GM19372 (cell line): ENCODE measurements at regions not wholly inside any gene's neighbourhood (a gene's known extent, or its start where the extent isn't known, plus 50 kb on each side); places are given as distances from the start of the nearest gene placed in this dataset.
"Not testable (repeated sequence)": the region's sequence is repeated elsewhere in the genome, so short reads cannot be mapped to it uniquely, and the experiment has no call there.

Experiments used
- ATAC-seq: cut with Tn5 transposase; IDR thresholded peaks from one replicate; pipeline ENCODE4 v1.9.1; 2021; ENCODE audit warnings: mild to moderate bottlenecking, low read depth, moderate library complexity; ENCODE audit not compliant: unreplicated experiment

DNA sequence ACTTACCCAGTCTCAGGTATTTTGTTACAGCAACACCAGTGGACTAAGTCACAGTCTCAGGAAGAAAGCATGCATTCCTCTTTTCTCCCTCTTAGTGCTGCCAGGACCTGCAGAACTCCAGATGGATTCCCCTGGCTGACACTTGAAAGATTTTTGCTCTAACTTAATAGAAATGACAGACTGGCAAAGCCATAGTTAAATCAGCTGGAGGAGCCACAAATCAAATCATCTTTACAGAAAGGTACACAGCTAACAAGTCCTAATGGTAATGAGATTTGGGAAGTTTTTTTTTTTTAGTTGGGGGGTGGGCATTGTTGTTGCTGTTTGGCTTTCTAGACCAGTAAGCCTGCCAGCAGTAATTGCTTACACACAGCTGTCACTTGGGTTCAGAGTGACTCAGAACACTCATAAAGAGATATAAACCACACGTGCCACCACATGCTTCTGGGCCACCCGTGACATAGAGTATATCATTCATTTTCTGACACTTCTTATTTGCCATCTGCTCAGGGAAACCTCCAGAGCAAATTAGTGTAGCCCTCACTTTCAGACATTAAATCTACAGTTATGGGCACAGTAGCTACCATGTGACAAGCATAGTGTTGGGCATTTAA, 72.4 kb downstream of the FH start:
- ATAC-seq: no peak

DNA sequence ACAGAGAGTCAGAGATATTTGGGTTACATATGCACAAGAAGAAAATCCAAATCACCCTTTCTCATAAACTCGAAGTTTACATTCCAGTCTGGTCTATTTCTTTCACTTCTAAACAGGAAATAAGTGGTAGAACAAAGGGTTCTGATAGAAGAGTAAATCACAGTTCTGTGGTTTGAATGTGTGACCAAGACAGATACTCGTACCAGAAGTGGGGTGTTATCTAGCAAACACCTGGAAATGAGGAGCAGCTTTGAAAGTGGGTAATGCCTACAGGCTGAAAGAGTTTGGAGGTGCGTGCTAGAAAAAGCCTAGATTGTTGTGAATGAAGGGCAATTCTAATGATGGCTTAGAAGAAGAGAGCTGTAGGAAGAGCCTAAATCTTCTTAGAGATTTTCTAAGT, 74.7 kb downstream of the FH start:
- ATAC-seq: no peak

- no peak for ATAC-seq
Measured at GRCh38 chr1:241443561-241443960, 76.0 kb downstream of the FH start.

DNA sequence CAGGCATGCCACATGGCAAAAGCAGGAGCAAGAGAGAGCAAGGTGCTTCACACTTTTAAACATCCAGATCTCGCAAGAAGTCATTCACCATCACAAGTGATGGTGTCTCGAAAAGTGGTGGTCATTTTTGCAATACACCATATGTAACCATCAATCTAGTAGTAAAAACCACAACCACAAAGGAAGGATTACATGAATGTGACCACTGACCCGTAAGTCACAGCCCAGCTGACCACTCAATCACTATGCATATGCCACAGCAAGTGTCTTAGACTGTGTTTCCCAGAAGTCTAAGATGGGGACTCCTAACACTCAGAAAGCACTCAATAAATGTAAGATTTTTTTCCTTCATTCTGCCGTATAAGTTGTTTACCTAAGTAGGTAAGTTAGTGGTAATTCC, 76.9 kb downstream of the FH start:
- ATAC-seq: no peak

- ATAC-seq: no peak
Measured at GRCh38 chr1:241440904-241441303, 78.7 kb downstream of the FH start.

GRCh38 chr1:241438686-241439085, 80.9 kb downstream of the FH start:
- not testable (repeated sequence) for ATAC-seq

DNA sequence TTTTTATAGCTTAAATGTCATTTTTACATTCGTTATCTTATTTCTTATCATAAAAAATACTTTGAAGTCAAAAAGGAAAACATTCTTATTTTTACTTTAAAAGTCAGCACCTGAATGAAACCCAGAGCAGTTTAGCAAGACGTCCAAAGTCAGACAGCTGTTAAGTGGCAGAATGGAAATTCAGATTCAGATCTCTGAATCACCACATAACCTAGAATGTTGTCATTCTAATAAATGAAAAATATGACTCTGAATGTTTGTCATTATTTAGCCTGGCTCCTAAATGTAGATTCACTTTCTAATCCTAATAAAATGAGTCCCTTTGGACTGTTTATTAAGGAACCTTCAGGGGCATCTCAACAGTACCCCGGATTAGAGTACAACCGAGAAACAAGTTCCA, 75.2 kb upstream of the RGS7 start:
- no peak for ATAC-seq

DNA sequence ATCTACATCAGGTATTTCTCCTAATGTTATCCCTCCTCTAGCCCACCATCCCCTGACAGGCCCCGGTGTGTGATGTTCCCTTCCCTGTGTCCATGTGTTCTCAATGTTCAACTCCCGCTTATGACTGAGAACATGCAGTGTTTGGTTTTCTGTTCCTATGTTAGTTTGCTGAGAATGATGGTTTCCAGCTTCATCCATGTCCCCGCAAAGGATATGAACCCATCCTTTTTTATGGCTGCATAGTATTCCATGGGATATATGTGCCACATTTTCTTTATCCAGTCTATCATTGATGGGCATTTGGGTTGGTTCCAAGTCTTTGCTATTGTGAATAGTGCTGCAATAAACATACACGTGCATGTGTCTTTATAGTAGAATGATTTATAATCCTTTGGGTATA, 68.1 kb upstream of the RGS7 start:
- not testable (repeated sequence) for ATAC-seq

DNA sequence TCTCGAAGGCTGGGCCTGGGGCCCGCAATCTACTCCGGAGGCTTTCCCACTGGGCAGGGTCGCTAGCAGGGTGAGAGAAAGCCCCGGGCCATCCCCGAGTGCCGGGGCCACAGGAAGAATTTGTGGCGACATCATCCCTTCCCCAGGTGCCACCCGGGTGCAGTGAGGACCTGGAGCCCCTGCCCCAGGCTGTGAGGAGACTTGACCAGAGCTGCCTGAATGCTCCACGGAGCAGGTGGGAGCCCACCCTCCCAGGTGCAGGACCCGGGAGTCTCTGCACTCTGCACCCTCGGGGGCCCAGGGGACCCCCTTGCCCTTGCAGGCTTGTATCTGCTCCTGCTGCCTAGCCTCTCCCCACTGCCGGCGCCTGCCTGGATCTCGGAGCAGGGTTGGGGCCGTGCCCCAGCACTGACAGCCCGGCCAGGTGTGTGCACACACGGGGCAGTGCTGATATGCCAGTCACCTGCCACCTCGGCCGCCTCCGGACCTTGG, 67.5 kb upstream of the RGS7 start:
- no peak for ATAC-seq

DNA sequence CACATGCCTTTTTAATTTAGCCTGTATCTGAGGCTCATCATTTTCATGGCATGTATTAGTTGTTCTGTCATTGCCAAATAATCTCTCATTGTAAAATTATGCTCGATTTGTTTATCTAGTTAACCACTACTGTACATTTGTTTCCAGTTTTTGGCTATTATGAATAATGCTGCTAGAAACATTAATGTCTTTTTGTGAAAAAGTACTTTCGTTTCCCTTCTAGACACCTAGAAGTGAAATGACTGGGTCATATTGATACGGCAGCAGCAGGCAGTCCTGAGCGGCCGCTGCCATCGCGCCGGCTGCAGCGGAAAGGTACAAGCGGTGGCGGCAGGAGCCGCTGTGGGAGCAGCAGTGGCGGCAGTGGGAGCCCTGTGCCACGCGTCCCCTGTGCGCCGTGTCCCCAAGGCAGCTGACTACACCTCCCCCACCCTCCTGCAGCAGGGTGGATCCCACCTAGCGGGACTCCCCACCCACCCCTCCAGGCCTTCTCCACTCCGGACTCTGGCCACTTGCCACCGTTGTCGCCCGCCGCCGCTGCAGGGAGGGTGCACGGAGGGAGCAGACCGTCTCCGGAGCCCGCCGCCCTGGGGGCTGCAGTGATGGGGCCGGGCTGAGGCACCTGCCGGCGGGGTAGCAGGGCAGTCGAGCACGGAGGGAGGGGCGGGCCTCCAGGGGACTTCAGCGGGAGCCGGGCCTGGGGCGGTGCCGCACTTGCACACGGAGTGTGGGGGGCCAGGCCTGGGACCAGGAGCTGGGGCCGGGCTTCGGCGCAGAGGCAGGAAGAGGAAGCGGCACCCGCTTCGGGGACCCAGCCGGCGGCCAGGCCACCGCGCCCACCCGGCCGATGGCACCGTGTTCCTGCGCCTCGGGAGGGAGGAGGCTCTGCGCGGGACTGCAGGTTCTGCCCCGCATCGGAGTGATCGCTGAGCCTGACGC, 66.8 kb upstream of the RGS7 start:
- ATAC-seq: peak; percentile 85

GRCh38 chr1:241422470-241422869, 65.5 kb upstream of the RGS7 start:
- ATAC-seq: no peak

DNA sequence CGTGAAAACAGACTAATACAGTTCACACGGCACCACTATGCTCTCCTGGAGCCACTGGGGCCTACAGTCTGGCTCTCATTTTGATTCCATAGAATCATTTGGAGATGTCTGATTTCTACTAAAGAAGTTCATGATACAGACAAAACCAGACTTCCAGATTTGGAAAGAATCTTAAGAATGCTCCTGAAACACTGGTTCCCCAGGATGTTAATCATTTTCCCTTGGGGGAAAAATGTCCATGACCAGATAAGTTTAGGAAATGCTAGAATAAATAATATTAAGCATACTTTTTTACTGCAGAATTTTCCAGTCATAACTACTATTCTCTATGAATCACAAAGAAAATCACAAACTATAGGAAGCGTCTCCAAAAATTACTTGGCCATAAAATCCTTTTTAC, 63.0 kb upstream of the RGS7 start:
- no peak for ATAC-seq

- ATAC-seq: no peak
Measured at GRCh38 chr1:241417258-241417657, 60.3 kb upstream of the RGS7 start.

GRCh38 chr1:241413974-241414373, 57.0 kb upstream of the RGS7 start:
- ATAC-seq: no peak

GRCh38 chr1:241413386-241413785, 56.4 kb upstream of the RGS7 start:
- ATAC-seq: no peak

DNA sequence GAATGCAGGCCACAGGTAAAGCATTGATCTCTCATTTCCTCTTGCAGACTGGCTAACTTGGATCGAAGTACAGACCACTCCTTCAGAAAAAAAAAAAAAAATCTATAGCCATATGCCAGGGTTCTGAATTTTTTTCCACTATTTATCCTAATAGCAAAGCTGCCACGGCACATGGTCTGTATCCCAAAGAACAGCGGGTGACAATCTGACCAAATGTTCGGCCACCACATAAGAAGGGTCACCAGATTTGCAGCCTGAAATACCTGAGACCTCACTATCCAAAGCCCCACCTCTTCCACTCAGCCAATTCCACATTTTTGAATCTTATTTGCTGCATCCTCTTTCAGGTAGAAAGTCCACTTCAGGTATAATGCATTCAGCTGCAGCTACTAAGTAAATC, 55.6 kb upstream of the RGS7 start:
- ATAC-seq: no peak

DNA sequence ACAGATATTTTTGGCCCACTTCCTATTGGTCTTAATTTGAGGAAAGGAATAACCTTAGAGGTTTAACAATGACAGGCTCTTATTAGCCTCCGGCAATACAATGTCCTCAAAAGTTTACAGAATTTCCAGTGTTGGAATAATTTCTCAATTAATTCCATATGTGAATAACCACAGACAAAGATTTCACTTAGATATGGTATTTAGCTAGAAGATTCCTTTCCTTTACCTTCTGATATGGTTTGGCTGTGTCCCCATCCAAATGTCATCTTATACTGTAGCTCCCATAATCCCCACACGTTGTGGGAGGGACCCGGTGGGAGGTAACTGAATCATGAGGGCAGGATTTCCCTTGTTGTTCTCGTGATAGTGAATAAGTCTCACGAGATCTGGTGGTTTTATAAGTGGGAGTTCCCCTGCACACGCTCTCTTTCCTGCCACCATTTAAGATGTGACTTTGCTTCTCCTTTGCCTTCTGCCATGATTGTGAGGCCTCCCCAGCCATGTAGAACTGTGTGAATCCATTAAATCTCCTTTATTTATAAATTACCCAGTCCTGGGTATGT, 54.9 kb upstream of the RGS7 start:
- no peak for ATAC-seq

DNA sequence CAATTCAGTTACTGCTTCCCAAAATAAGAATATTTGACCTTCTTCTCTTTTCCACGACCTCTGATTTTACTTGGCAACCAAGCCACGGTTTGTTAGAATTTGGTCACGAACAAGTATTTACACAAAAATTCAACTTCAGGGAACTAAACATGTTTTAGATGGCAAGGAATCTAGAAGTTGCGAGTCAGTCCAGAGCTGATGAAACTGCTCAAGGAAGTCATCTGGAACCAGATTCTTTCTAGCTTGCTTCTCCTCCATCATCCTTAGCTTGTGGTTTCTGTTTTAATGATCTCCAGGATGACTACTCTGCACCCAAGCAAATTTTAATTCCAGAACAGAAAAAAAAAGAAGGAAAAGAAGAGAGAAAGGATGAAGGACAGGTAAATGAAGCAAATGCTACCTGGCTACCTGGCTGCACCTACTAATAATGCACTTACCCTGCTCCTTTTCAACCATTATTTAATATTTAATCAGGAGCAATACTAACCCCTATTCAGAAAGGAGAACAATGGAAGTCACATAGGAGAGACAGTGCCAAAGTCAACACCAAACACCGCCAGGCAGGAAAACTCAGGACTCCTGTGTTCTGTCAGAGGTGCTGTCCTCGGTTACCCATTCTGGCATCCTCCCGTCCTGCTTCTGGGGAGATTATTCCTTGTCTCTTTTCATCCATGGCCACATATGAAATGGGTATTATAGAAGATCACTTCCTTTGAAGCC, 54.2 kb upstream of the RGS7 start:
- ATAC-seq: no peak

DNA sequence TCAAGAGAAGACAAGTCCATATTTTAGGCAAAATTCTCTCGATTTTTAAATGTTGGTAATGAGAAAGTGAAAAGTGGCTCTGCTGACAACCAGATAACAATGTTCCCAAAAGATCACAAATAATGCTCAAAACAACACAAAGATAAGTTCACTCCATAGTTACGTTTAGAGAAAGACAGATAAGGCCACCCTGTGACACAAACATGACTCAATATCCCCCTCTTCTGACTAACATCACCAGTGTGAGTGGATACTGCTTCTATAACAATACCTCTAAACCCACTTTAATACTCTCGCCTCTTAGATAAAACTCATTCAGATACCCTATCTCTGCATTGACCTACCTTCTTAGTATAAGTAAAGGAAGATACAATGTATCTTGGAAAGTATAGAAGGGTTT, 51.2 kb upstream of the RGS7 start:
- ATAC-seq: no peak
